GM12875 (cell line): ENCODE measurements at regions not wholly inside any gene's neighbourhood (a gene's known extent, or its start where the extent isn't known, plus 50 kb on each side); places are given as distances from the start of the nearest gene placed in this dataset.
"Not testable (repeated sequence)": the region's sequence is repeated elsewhere in the genome, so short reads cannot be mapped to it uniquely, and the experiment has no call there.

Experiments used
- H3K4me3 ChIP-seq: one replicate; pipeline ENCODE4 v1.5.1; 2011; ENCODE audit warnings: low read depth, low read length, control low read depth
- TF ChIP-seq, protein P1 (sequence below): IDR thresholded peaks from 2 replicates; pipeline ENCODE4 v1.5.1; 2011; ENCODE audit warnings: low read depth, mild to moderate bottlenecking, control low read depth, inconsistent platforms, low read length, moderate library complexity, borderline replicate concordance; ENCODE audit not compliant: insufficient read depth

DNA sequence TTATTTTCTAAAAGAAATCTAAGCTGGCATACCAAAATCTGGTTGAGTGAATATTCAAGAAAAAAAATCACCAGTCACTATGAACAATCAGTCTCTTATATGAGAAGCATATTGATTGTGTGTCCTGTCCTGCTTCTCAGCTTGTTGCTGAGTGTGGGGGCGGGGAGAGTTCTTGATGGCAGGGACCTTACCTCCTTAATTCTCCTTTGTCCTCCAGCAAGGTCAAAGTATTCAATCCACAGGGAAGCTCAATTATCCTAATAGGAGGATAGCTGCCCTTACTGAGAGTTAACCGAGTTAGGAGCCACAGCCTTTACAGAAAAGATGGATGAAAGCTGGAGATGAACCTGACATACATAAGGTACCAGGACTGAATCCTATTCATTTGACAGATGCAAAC lies 154.0 kb downstream of the LY86 start:
- H3K4me3 ChIP-seq: no peak overlapping the region
- TF ChIP-seq, protein P1, sequence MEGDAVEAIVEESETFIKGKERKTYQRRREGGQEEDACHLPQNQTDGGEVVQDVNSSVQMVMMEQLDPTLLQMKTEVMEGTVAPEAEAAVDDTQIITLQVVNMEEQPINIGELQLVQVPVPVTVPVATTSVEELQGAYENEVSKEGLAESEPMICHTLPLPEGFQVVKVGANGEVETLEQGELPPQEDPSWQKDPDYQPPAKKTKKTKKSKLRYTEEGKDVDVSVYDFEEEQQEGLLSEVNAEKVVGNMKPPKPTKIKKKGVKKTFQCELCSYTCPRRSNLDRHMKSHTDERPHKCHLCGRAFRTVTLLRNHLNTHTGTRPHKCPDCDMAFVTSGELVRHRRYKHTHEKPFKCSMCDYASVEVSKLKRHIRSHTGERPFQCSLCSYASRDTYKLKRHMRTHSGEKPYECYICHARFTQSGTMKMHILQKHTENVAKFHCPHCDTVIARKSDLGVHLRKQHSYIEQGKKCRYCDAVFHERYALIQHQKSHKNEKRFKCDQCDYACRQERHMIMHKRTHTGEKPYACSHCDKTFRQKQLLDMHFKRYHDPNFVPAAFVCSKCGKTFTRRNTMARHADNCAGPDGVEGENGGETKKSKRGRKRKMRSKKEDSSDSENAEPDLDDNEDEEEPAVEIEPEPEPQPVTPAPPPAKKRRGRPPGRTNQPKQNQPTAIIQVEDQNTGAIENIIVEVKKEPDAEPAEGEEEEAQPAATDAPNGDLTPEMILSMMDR: no peak

GRCh38 chr6:6744551-6744950 lies 156.0 kb downstream of the LY86 start:
- TF ChIP-seq, protein P1: no peak
- no peak overlapping the region for H3K4me3 ChIP-seq

GRCh38 chr6:6745637-6746332 lies 157.3 kb downstream of the LY86 start:
- H3K4me3 ChIP-seq: not testable (repeated sequence)

DNA sequence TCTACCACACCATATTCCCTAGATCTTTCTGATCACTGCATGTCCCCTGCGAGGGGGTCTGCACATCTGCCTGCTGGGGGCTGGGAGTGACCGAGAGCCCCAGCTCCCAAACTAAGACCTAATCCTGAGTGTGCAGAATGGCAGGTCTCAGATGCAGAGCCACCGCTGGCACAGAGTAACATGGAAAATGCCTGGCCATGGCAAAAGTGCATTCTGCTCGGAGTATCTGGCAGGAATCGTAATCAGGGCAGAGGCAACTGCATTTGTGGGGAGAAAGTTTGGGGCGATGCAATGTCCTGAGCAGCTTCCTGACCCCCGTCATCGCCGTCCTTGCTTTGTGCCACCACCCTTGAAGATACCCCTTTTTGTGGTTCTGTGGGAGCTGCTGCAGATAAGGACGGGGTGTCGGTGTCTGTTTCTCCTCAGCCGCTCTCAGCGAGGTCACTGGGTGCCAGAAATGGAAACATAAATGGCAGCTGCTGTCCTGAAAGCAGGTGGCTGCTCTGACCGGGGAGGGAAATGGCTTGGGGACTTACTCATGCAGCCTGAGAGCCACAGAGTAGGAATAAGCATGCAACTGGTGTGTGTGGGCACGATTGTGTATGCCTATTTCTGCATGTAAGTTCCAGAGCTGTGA lies 157.9 kb downstream of the LY86 start:
- TF ChIP-seq, protein P1: no peak
- H3K4me3 ChIP-seq: no peak overlapping the region

GRCh38 chr6:6746970-6747338 lies 158.4 kb downstream of the LY86 start:
- TF ChIP-seq, protein P1: no peak
- H3K4me3 ChIP-seq: no peak overlapping the region

DNA sequence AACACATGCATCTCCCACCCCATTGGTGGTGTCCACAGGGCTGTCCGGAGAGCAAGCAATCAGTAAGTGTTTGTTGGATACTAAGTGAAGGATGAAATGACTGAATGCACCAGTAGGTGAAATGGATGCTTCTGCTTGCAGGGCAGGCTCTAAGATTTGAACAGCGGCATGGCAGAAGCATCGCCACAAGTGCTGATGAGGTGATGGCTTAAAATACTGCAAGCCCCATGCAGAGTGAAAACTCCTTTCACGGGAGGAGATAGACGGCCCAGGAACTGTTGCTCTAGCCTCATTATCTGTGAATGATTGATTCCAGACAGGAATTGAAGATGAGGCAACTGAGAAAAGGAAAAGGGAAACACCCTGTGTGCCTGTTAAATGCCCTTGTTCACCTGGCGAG lies 158.9 kb downstream of the LY86 start:
- TF ChIP-seq, protein P1: no peak

DNA sequence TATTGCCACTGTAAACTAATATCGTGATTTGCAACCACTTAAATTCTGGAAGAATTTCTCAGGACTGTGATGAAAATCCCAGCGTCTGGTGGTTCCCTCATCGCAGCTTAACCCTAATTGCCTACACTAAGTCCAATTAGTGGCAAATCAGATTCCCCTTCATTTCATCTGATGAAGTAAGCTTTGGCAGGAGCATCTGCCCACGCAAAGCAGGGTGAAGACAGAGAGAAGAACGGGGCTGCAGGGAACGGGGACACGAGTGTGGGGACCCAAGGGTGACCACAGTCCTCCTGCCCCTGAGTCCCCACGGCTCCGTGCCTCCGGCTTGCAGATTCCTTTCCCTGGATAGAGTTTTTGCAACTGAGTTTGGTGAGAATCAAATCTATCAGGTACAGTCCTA lies 159.5 kb downstream of the LY86 start:
- no peak overlapping the region for H3K4me3 ChIP-seq
- TF ChIP-seq, protein P1: no peak

More for the DNA sequence above, 158.9 kb downstream of the LY86 start:
- no peak overlapping the region for H3K4me3 ChIP-seq
